CD4-positive, alpha-beta T cell treated with Interferon alpha-2 for 1 hour (primary cell): ENCODE measurements at regions not wholly inside any gene's neighbourhood (a gene's known extent, or its start where the extent isn't known, plus 50 kb on each side); places are given as distances from the start of the nearest gene placed in this dataset.

Experiments used
- DNase-seq, 2 donors: peaks; one replicate each; pipeline ENCODE4 v3.0.0-alpha.2; 2020 to 2022

DNA sequence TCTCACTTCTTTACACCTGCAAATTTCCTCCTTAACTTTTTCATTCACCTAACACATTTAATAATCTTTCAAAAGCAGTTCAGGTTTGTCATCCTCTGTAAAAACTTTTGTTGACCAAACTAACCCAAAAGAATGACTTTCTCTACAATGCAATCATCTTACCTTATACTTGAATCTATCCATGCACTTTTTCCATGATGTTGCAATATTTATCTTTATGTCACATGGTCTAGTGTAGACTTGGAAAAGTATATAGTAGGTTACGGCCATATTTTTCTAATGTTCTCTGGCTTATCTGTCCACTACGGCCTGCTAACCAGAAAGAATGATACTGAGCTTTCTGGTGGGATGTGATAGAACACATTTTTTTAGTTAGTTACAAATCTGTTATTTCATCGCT, 431.0 kb upstream of the SOX9 start:
- no peak for DNase-seq

DNA sequence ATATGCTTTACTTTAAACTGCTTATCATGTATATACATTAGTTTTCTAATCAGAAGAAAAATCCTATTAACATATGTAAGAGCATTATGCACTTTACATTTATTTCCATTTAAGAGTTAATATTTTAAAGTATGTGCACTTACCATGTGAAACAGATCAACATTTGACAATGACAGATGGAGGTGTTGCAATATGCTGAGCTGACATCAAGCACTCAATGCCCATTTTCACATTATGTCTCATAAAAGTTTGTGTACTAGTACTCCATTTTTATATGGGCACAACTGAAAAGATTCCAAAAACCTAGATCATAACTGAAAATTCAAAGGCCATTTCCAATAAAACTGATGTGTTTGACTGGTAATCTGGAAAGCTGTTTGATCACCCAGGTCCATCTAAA, 420.9 kb upstream of the SOX9 start:
- no peak for DNase-seq

DNA sequence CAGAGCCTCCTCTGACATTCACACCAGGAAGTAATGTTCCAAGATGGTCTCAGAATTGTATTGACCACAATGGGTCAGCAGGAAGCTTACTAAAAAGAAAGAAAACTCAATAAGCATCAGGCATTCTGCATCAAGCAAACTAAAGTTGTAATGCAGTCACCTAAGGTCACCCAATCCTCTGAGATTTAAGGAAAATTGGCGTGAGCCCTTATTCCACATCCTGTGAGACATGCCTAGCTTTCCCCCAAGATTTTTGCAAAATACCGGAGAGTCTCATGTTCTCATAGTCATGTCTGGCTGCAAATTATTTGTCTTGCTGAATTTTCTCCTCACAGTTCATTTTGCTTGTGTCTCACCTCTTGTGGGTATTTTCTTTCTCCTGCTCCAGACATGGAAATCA, 417.1 kb upstream of the SOX9 start:
- no peak for DNase-seq

DNA sequence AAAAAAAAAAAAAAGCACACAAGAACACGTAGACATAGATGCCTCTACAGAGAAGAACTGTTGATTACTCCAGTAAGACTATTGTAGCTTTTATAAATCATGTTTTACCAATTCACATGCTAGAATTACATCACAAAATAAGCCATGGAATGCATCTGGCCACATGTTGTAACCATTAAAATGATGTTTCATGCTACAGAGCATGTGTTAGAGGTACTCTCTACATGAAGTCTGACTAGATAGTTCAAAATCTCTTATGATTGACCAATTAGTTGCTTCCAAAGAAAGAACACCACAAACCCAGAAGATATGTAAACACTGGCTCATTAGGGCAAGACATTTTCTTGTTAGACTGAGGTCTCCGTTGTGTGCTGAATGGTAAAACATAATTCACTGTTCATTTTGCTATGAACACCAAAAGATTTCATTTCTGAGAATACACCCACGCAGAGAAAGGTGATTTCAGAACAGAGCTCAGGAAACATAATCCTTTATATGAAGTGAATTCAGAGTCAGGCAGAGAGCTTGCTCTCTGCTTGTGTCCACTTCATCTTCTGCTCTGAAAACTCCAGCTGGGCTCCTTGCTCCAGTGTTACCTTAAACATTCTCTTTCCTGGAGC, 411.4 kb upstream of the SOX9 start:
- no peak for DNase-seq

DNA sequence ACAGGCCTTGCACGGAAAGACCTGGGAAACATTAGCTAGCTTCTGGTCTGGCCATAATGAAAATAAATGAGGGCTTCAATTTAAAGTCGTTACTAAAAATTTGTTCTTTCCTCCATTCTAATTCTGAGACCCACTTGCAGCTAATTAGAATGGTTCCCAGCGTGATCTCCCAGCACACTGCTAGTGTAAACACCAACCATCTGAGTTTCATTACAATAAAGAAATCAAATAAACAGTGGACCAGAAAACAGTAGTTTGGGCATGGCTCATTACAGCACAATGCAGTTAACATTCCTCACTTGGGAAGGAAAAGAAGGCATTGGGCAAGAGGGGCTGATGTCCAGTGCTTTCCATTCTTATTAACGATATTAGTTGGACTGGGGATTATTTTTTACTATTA, 410.9 kb upstream of the SOX9 start:
- DNase-seq, result no peak

DNA sequence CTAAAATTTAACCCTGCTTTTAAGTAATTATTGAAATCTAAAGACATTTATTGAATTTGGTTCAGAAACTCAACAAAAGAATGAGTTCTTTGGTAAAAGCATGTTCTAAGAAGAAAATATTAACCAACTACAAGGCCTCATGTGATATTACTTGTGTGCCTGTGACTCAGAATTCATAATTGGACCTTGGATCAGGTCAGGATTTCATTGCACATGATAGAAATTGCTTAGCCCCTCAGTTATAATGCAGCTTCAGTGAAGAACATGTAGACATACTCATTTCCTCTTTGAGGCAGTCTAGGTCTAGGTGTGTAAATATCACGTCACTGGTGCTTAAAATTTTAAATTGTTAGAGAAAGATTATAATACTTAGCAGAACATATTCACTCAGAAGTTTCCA, 410.0 kb upstream of the SOX9 start:
- no peak for DNase-seq

DNA sequence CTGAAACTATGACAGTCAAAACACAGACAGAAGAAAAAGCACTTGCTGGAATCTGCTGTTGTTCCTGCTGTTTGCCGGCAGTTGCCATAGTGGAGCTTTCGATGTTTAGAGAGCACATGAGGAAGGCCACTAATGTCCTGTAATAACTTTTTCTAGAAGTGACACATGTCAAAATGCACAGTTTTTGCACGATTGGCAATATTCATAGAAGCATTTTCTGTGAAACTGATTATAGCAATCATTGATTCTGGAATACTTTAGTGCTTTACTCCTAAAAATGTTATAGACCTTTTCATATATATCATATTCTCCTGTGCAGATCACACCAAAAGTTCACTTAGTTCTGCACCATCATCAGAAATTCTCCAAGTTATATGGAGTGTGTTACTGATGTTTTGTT, 407.0 kb upstream of the SOX9 start:
- no peak for DNase-seq

DNA sequence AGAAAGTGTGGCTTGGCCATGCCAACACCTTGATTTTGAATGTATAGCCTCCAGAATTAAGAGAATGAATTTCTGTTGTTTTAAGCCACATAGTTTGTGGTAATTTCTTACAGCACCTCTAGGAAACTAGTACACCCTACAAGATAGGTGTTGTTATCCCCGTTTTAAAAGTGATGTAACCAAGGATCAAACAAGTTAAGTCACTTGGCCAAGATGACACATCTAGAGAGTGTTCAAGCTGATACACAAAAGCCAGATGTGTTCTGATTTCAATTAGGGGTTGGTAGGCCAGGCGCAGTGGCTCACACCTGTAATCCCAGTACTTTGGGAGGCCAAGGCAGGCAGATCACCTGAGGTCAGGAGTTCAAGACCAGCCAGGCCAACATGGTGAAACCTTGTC, 396.5 kb upstream of the SOX9 start:
- no peak for DNase-seq

DNA sequence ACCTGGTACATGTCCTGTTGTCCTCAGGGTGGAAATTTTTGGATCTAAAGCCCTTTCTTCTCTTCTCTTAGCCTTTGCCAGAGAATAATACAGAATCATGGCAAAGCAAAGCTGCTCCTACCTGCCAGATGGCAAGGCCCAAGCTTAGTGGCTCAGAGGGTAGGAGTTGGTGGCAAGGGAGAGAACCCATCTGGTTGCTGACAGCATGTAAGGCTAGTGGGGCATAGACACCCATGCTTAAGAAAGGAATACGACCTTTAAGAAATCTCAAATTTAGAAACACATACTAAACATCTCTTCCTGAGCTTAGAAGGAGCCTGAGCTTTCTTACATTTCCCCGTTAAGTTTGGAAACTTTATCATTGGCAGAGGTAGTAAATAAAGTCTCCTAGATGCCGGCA, 395.0 kb upstream of the SOX9 start:
- DNase-seq, result no peak

DNA sequence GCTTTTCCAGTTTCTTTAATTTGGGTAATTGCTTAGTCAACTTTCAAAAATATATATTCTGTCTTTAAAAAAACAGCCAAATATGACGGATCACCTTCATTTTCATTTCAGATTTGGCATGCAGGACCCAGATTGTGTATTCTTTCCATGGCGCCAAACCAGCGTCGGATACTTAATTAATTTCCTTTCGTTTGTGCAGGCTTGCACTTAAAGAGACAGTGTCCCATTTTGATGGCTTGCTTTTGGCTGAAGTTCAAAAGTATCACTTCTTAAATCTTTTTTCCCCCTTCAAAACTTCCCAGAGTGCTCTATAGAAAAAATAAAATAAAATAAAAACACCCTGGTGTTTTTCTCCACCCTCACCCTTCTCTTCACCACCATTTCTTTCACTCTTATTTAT, 394.5 kb upstream of the SOX9 start:
- DNase-seq, result no peak

DNA sequence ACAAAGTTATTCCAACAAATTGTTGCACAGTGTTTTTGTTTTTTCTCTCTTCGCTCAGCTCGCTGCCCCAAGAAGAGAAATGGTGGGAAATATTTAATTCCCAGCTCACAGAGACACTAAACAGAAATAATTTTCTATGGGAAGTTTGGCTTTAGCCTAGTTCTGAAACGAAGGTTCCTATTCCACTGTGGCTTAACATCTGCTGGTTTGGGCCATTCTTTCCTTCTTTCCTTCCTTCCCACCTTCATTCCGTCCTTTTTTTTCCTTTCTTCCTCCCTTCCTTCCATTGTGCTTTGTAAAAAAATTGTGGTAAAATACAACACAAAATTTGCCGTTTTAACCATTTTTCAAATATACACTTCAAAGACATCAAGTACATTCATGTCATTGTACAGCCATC, 393.5 kb upstream of the SOX9 start:
- no peak for DNase-seq

DNA sequence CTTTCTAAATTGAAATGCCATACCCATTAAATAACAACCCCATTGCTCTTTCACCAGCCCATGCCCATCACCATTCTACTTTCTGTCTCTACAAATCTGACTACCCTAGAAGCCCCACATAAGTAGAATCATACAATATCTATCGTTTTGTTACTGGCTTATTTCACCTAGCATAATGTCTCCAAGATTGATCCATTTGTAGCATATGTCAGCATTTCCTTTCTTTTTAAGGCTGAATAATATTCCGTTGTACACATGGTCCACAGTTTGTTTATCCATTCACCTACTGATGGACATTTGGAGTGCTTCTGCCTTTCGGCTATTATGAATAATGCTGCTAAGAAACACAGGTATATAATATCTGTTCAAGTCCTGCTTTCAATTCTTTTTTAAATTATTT, 393.1 kb upstream of the SOX9 start:
- DNase-seq, result no peak

DNA sequence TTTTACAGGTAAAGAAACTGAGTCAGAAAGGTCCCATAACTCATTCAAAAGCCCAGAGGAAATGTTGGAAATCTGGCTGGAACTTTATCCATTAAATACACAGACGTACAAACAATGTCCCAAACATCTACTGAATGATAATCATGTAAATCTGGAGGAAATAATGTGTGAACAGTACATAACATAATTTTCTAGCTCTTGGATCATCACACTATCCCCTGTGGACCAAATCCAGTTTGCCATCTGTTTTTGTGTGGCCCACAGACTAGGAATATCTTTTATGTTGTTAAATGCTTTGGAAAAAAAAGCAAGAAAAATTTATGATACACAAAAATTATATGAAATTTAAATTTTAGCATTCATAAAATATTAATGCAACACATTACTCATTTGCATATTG, 389.9 kb upstream of the SOX9 start:
- DNase-seq, result no peak

DNA sequence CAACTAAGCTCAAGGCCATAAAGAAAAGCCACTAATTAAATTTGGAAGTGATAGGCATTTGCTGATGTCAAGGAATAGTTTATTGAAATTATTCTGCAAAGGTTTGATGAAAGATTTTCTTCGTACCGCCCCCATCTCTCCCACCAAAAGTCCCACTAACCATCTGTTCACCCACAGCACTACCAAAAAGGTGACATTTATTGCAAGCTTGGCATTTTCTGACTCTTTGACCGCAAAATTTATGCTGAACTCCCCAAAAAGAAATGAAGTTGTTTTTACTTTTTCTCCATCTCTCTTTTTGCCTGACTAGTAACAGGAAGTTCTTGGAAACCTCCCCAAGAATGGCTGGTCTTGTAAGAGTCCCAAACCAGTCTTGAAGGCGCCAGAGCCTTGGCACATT, 384.9 kb upstream of the SOX9 start:
- no peak for DNase-seq

DNA sequence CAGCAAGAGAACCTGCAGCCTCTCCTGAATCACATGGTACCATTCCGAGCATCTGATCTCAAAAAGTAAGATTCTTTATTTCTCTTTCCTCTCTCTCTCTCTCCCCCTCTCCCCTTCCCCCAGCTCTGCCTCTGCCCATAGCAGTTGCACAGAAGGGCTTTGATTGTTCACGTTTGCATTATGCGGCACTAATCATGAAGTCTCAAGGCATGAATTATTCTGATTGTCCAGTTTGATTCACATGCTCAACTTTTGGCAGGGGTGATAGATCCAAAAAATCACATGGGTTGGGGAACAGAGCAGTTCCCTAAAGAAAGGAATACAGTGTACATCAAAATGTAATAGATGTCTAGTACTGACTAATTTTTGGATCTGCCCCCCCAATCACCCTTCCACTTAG, 380.0 kb upstream of the SOX9 start:
- DNase-seq, result no peak

DNA sequence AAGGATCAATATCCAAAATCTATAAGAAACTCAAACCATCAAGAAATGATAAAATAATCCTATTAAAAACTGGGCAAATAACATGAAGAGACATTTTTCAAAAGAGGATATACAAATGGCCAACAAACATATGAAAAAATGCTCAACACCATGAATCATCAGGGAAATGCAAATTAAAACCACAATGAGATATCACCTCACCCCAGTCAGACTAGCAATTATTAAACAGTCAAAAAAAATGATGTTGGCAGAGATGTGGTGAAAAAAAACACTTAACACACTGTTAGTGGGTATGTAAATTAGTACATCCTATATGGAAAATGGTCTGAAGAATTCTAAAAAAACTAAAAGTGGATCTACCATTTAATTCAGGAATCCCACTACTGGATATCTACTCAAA, 379.0 kb upstream of the SOX9 start:
- no peak for DNase-seq

DNA sequence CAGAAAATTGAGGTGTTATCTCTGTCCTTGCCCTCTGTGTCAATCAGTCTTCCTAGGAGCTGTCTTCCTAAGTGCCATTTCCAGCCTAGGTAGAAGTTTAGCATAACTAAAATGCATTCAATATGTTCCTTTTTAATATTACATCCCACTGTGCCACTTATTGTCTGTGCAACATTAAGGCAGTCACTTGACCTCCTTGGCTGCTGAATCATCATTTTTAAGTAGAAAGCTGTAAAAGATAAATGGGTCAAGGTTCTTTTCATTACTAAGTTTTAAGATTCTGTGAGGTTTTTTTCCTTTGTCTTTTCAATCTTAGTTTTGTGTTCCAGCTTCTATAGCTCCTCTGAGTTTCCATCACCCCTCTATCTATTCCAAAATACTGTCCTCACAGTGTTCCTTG, 371.9 kb upstream of the SOX9 start:
- DNase-seq, result no peak

DNA sequence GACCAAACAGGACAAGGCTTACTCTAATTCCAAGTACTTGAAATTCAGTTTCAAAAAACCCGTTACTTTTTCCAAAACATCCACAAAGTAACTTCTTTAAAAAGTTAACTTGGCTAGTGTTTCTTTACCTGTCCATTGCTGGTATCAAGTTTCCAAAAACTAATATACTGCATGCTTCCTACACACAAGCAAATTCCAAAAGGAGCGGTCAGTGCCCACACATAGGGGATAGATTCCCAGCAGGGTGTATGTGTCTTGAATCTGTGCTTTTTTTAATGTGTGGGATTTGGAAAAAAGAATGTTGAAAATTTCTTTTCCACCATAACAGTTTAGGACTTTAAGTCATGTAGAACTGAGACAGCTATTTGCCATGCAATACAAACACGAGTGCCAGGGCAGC, 367.8 kb upstream of the SOX9 start:
- no peak for DNase-seq

DNA sequence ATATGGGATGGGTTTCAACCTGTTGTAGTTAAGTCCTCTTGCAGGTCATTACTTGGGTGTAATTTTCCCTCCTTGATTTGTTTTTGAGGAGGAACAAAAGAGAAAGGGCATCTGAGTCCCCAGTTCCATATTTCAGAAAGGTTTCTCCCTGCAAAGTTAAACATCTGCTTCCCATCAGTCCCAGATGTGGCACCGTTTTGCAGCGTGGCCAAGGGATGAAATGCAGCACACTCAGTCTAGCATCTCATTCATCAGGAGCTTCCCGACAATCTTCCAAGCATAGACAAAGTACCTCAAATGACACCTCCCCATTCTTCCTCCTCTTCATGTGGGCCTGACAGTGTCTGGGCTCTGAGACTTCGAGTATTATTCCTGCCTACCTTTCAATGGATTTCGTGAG, 363.7 kb upstream of the SOX9 start:
- no peak for DNase-seq

DNA sequence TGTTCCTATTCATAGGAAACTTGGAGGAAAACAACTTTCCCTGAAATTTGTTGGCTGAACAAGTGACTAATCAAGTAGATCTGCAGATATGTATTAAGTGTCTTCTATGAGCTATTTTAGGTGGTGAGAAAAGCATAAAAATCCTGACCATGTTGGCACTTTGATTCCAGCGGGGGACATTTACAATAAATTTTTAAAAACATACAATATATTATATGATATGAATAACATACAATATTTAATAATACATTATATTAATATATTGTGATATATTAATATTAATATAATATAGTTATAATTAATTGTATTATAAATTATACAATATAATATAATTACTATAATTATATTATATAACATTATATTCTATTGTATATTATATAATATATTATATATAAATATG, 362.9 kb upstream of the SOX9 start:
- DNase-seq, result no peak

DNA sequence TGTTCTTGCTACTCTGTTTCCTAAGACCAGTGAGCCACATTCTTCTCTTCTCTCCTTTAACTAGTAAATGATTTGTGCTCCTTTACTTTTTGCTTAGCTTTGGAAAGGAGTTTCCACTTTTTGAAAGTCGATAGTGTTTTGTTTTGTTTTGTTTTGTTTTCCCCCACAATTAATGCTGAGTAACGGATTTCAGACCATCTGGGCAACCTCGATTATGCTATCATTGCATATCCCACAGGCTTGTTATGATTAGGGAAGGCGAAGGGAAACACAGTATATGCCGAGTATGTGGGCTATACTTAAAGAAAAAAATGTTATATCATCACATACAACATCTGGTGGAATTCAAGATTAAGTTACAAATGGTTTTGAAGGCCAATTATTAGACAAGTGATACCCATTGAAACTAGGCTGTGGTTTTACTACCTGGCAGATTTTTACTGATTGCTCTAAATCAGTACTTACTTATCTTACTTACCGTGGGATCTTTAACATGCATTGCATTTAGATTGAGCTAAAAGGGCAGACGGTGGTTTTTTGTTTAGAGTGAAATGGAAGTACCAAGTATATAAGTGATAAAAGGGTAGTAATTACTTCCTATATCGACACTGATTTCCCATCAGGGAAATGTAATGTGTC, 361.3 kb upstream of the SOX9 start:
- no peak for DNase-seq

DNA sequence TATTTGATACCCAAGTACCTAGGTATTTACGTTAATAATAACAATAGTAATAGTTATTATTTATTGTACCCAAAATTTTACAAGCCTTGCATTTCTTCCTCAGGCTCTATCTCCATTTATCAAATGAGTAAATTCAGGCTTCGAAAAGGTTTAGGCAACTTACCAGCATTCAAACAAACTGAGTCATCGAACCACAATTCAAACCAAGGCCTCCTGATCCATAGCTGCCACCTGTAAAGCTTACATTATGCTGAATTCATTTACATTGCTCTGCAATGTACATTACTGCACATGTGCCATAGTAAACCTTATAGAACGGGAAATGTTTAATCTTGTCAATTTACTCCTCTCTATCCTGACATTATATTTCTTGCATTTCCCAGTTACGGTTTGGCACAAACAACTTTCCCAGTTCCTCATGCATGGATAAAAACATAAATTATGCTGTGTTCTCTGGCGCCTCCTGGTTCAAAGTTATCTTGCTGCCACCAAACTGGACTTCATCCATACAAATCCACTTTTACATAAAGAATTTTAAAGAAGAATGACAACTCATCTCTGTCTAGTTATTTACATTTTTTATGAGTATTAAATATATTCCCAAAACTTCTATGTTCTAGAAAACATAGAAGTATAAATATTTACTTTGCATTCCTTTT, 360.6 kb upstream of the SOX9 start:
- DNase-seq, result no peak

DNA sequence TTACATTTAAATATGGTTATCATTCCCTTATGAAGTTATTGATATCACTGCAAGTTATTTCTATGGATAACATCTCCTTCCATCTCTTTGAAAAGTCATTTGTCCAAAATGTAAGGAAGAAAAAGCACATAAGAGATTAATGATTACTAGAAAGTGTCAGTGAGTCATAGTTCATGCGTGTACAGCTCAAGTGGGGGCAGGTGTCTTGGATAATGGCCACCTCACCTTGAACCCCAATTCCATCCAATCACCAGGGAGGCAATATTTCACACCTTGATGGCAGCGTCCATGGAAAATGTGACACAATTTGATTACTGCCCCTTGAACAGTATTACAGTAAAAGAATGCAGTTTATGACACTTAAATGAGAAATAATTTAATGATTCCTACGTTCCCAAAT, 358.3 kb upstream of the SOX9 start:
- DNase-seq, result no peak

DNA sequence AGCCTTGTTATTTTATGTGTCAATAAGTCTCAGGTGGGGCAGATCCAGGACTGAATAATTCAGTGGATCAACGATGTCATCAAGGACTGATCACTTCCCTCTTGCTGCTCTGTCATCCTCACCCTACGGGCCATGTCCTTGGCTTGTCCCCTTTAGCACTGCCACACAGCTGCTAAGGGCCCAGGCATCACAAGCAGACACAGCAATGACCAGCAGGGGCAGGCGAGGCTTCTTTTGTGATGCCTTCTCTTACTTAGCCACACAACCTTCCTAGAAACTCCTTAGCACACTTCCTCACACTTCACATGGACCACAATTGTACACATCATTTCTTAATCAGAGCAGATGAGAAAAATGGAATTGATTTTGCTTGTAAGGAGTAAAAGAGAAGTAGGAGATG, 356.3 kb upstream of the SOX9 start:
- DNase-seq, result no peak

DNA sequence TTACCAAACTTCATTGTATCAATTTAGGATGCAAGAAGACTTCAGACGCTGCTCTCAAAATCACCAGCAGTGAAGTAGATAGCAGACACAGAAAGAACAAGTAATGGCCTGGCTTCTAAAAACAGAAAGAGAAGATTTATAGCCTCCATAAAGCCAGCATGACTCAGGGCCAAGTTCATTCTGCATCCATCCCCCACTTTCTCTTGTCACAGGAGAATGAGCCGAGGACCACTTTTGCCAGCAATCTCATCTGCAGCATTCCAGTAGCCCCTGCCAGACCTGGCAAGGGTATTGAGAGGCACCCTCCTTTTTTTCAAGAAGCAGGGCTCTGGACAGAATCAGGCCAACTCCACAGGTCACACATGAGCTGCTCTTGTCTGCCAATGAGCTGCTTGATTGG, 355.4 kb upstream of the SOX9 start:
- no peak for DNase-seq
